Dedifferentiated amniotic fluid mesenchymal stem cell (primary cell): ENCODE measurements at regions not wholly inside any gene's neighbourhood (a gene's known extent, or its start where the extent isn't known, plus 50 kb on each side); places are given as distances from the start of the nearest gene placed in this dataset.

ENCODE experiments used
- DNase-seq: peaks from one replicate; pipeline ENCODE4 v3.0.0-alpha.2; 2016; ENCODE audit errors: extremely low spot score

DNA sequence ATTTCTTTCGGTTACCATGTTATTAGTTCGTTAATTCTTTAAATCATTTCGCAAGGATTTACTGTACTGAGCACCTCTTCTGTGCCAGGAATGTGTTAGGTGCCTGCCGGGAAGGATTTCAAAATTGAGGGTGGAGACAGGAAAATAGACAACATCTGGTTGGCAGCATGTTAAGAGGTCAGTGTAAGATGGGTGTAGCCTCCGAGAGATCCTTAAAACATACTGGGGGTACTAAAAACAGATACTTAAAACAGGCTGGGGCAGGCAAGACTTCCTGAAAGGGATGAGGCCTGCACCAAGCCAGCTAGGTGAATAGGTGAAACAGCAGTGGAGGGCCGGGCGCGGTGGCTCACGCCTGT, 178.0 kb upstream of the SGK1 start:
- DNase-seq, result no peak

DNA sequence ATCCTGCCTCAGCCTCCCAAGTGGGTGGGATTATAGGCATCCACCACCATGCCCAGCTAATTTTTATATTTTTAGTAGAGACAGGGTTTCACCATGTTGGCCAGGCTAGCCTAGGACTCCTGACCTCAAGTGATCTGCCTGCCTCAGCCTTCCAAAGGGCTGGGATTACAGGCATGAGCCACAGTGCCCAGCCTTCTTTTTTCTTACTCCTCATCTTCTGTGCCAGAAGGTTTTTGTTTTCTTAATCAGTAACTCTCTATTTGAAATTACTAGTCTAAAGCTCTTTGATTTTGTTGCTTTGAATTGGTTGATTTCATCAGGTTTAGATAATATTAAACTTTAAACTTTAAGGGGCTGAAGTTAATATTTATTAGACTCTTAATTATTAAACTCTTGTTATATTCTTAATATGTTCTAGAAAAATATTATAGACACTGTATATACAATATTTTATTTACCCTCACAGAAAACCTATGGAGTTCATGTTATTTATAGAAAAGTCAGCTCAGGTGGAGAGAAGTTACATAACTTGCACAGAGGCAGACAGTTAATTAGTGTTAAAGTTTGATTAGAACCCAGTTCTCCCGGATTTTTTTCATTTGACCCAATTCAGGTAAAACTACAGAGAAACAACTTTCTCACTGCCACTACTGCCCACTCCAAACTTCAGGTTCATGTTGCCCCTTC, 177.4 kb upstream of the SGK1 start:
- DNase-seq, result no peak

DNA sequence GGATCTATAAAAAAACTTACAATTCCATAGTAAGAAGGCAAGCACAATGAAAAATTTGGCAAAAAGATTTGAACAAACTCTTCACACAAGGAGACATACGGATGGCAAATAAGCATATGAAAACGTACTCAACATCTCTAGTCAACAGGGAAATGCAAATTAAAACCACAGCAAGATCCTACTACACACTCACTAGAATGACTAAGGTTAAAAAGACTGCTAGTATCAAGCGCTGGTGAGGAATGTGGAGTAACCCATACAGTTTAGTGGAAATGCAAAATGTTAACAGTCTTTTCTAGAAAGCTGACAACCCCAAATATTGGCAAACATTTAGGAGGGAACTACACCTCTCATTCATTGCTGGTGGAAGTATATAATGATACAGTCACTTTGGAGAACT, 175.9 kb upstream of the SGK1 start:
- no peak for DNase-seq

DNA sequence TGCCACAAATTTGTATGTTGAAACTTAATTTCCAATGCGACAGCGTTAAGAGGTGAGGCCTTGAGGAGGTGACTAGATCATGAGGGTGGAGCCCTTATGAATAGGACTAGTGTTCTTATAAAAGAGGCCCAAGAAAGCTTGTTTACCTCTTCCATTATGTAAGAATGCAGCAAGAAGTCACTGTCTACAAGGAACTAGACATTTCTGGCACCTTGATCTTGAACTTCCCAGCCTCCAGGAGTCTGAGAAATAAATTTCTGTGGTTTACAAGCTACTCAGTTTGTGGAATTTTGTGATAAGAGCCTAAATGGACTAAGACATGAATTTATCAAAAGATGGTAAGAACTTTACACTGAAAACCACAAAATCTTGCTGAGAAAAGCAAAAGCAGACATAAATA, 173.6 kb upstream of the SGK1 start:
- no peak for DNase-seq

DNA sequence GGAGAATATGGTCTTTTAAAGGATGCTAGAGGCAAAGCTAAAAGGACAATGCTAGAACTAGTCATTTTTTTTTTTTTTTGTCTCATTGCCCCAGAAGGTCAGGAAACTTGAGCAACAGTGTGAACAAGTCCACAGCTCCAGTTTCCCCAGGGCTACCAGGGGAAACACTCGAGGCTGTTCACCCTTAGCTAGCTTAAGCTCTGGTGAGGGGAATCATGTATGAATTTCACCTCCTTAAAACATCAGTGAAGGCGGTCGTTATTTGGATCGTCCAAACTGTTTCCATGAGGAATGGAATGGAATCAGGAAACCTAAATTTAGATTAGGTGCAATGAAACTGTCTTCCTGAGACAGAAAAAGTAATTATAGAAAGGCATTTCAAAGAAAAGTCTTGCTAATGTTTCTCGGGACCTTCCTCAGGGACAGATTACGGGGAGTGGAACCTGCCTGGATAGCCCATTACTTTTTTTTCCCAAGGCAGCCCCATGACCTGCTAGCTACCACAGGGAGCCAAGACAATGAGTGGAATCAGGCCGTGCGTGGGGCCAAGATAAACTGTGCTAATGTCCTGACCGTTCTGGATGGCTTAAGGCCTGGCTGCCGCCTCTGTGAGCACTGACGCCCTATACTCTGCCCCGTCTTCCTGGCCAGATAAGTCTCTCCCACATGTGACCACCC, 164.8 kb upstream of the SGK1 start:
- DNase-seq, result no peak

DNA sequence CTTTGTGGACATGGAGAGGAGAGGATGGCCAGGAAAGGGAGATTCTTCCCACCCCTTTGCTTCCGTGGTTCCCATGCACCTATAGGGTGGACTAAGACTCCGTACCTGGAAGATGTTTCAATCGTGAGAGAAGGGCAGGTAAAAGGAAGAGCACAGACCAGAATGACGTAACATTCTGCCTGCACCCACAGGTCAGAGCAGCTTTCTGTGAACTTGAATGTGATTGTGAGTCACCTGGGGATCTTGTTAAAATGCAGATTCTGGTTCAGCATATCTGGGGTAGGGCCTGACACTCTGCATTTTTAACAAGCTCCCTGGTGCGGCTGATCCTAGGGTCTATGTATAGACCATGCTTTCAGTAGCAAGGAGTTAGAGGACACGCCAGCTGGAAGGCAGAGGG, 164.1 kb upstream of the SGK1 start:
- DNase-seq, result no peak

DNA sequence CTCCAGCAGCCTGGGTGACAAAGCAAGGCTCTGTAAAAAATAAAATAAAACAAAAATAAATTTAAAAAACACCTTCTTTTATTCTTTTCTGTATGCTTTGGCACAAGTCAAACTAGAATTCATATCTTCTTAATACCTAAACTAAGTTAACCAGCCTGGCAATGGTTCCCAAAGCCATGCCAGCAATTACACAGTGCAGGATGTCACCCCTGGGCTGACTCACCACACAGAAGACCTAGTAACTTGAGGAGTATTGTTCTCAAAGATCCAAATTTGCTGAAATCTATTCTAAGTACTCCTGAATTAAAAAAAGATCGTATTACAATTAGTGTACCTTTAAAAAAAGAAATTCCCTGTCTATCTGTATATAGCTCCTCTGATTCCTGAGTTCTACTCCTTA, 162.7 kb upstream of the SGK1 start:
- no peak for DNase-seq

DNA sequence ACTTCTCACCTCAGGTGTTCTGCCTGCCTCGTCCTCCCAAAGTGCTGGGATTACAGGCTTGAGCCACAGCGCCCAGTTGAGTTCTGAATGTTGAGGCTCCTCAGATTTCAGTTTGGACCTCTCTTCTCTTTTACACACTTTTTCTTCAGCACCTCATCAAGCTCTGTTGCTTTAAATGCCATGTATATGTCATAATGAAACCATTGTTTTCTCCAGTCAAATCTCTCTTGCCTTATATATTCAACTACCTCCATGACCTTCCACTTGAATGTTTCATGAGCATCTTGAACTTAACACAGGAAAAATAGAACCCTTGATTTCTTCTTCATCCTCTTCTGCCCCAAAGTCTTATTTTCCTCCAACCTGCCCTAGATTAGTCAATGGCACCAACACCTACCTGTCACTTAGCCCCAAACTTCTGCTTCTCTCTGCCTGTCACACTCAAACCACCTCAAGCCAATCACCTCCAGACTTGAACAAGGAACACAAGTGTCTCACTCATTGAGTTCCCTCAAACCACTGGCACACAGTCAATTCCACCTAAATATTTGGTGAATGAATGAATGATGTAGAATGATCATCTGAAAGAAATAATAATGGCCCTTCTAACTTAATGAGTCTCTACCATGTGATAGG, 161.0 kb upstream of the SGK1 start:
- DNase-seq, result no peak

DNA sequence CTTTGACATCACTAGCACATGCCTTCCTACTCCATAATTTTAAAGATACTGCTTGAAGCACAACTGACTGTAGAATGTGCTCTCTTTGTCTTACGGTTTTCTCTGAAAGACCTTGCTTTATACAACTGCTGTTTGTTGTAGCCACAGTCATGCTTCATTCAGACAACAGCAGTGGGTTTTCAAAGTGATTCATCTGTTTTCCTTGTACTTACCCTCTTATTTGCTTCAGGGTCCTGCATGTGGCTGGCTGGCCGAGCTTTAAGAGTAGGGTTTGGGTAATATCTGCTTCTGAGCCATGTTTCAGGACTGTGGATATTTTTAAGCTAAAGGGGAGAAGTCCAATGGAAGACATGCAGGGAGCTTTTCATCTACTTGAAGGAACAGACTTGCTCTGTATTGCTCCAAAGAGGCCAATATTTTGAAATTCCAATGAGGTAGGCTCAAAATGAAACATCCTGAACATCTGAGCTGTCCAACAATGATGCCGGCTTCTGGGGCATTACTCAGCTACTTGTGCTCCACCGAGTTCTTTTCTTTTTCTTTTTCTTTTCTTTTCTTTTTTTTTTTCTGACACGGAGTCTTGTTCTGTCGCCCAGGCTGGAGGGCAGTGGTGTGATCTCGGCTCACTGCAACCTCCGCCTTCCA, 160.2 kb upstream of the SGK1 start:
- DNase-seq, result no peak

DNA sequence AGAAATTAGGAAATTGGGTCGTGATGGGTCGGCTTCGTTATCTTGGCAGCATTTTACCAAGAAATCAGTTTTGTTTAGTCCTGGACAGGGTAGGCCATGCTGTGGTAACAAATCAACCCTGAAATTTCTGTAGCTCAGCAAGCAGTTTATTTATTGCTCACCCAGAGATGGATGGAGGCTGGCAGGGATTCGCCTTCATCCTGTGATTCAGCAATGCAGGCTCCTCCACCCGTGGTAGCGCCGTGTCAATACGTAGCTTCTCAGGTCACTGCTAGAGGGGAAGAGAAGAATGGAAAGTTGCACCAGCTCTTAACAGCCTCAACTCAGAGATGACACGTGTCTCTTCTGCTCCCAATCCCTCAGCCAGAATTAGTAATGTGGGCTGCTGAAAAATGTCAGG, 157.0 kb upstream of the SGK1 start:
- DNase-seq, result no peak

DNA sequence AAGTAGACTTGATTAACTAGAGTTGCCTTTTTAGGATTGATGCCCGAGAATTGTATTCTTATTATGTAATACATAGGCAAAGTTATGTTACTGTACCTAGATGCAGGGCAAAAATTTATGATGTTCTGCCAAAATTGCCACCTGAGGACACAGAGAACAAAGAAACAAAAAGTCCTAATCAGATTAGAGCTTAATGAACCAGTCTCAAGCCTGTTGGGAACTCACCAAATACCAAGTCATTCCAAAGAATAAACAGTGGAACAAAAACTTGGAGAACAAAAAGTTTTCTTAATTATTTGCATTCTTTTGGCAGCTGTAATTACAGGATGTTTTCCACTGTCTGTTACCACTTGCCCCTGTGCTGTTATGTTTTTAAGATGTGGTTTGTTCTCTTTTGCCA, 154.7 kb upstream of the SGK1 start:
- no peak for DNase-seq

DNA sequence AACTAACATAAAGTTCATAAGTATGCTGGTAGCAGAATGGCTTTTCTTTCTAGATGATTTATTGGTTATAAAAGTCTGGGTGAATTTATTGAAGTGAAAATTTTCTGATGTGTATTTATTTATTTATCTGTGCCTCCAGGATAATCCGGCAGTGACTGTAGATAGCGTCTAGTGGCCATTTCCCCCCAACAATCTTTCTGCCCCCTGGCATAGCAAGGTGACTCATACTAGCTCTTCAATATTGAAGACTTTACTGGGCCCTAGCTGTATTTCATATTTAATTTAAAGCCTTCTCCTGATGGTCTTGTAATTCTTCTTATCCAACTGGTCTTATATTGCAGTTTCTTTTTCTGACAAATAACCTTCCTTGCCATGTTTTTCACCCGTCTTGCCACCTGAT, 154.1 kb upstream of the SGK1 start:
- DNase-seq, result no peak

DNA sequence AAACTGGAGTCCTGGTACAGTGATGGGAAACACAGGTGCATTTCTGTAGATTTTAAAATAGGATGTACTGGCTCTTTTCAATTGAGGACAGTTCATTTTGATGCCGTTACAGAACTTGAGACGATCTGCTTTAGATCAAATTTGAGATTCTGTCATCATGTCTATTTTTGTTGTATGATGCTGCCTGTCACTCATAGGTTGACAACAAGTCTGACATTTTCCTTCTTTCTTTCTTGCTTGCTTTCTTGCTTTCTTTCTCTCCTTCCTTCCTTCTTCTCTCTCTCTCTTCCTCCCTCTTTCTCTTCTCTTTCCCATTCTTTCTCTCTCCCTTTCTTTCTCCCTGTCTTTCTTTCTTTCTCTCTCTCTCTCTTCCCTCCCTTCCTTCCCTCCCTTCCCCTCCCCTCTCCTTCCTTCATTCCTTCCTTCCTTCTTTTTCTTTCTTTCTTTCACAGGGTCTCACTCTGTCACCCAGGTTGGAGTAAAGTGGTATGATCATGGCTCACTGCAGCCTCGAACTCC, 152.6 kb upstream of the SGK1 start:
- DNase-seq, result no peak

DNA sequence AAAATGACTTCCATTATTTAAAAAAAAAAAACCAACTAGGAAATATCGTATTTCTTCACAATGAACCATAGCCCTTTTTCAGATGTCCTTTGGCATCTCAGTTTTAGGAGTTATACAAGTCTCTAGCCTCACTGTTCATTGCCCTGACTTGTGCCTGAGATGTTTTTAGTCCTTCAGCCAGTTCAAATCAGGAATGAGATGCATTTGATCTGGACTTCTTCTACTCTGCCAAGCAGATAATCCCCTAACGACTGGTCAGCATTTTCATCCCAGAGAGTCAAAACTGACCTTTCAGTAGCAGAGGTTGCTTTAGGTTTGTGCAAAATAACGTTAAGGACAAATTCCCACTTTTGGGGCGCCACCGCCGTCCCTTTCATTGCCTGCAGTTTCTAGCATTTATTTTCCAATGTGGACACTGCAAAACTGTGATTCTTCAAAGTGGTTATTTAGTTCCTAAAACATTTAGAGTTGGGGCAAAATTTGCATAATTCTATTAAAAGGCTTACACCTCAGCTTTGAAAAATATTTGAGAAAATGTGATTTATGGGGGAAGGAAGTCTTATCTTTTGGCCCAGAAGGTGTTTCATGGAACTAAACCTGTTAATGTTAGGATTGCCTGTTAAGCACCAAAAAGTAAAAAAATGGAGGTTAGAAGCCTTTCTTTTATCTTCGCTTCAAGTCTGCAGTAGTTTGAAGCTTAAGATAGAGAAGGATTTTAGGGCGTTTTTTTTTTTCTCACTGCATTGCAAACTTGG, 152.0 kb upstream of the SGK1 start:
- no peak for DNase-seq

DNA sequence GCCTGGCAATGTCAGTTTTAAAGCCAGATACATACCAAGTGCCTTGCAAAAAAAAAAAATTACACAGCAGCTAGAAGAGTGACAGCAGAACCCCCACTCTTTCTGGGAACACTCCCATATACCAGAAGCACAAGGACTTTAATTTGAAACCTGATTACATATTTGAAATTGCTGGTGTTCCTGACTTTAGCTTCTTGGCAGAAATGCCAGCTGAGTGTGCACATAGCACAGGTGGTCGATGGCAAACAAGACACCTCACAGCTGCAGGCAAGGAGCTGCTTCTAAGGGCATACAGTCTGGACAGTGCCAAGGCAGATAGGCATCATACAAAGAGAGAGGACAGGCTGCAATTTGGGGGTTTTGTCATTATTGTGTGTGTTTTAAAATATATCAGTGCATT, 150.7 kb upstream of the SGK1 start:
- DNase-seq, result no peak

DNA sequence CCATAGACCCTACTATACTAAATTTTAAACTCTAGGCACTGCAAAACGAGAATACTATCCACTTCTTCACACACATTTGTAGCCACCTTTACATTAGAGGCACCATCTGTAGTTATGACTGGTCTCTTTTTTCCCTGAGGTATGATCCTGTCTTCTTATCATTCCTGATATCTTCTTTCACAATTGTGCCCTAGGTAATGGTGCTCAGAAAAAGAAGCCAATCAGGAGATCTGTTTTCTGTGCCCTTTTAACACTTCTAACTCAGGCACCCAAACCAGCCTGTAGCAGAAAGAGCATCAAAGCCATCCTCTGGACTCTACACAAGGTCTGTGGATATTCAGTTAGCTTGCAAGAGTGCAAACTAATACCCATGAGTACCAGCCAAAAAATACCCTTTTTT, 149.7 kb upstream of the SGK1 start:
- DNase-seq, result no peak

DNA sequence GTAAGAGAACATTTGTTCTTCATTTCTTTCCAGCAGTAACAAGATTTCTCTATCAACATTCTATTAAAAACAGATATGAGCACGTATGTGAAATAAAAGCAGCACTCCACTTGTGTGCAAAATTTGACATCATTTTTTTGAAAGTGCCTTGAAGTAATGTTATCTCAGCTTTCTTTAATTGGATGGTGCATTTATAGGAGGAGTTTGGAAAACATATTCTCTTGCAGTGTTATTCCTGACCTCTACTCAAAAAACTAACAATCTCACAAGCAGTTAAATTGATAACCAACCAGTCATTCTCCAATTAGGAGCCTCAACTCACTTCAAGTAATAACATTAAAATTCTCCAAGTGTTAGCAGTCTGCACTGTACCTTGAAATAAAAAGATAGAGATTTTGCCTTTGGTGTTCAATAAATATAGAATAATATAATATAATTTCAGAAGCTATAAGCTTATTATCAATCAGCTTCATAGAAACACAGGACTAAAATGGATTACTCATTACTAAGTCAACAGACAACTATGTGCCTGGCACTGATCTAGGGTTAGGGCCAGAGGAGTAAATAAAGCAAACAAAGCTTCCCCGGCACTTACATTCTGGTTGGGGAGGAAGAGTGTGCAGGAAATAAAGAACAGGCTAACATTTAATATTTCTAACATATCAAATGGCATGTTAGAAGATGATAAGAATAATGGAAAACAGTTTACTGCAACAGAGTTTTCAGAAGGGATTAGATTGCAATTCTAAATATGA, 149.0 kb upstream of the SGK1 start:
- DNase-seq, result peak; percentile 20

DNA sequence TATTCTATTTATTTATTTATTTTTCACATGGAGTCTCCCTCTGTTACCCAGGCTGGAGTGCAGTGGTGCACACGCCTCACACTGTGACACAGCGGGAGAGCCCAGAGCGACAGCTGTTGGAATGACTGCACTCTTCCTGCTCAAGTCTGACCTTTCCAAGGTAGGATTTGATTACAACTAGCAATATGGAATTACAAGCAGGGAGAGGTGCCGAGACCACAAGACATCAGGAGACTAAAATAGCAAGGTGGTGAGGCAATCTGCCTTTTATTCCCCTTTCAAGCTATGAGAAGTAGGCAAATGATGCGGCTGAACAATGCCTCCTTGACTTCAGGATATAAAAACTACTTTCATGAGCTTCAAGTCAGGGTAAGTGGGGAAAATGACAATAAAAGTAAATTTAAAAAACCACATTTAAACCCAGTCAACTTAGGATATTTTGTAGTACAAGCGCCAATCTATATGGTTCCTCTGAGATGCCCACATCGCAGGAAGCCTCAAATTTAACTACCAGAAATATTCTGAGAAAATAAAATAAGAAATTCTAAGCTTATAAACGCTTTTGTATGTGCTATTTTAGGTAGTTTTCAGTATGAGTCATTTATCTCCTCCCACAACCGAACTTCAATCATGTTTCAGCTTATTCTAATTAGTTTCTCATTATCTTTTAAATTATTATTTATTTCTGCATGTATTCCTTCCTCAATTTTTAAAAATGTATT, 146.9 kb upstream of the SGK1 start:
- no peak for DNase-seq

DNA sequence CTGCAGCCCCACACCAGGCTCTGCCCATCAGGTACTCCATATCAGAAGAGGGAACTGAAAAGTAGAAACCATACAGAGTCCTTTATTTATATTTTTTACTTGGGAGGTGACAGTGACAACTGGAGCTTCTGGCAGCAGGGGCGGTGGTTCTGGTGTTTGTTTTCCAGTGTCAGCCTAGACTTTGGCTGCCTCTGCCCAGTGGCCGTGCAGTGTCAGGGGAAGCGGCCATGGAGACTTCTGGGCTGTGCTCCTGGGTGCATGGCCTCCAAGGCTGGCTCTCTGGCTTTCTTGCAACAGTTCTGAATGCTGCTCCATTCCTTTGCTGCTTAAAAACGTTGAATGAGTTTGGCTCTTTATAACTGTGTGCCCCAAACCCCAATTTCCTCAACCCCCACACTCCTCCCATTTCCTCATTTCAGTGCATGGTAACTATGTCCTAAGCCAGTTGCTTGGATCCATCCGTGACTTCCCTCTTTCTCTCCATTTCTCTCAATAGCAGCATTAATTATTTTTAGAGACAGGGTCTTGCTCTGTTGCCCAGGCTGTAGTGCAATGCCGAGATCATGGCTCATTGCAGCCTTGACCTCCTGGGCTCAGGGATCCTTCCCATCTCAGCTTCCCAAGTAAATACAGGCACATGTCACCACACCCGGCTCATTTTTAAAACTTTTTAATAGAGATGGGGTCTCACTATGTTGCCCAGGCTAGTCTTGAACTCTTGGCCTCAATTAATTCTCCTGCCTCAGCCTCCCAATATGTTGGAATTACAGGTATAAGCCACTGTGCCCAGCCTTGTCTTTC, 141.1 kb upstream of the SGK1 start:
- DNase-seq, result no peak

DNA sequence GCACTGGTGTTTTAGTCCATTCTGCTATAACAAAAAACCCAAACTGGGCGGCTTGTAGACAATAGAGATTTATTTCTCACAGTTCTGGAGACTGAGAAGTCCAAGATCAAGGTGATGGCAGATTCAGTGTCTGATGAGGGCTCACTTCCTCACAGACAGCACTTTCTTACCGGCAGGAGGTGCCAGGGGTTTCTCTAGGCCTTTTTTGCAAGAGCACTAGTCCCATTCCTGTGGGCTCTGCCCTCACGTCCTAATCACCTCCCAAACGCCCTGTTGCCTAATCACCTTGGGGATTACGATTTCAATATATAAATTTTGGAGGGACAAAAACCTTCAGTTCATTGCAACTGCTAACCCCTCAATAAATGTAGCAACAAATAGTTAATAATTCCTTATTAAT, 140.0 kb upstream of the SGK1 start:
- DNase-seq, result no peak
